Fibroblast of gingiva (primary cell): ENCODE measurements at regions not wholly inside any gene's neighbourhood (a gene's known extent, or its start where the extent isn't known, plus 50 kb on each side); places are given as distances from the start of the nearest gene placed in this dataset.

ENCODE experiments used
- DNase-seq: peaks from one replicate; pipeline ENCODE4 v3.0.0-alpha.2; 2011; ENCODE audit warnings: low read depth

DNA sequence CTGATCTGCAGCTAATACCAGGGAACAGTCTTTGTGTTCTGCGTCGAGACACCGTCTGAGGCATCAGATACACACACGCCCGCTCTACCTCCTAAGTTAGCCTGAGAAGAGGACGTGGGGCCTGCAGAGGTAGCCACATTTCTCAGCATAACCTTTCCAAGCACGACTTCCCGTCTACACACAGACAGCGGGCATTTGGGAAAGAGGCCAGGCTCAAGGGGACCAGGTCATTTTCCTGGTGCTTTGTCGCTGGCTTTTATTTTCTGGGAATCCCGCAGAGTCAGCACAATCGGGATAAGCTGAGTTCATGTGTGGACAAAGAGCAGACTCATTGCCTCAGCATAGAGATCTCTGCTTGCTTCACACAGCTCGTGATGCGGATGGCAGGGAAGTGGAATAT, 72.5 kb upstream of the SMYD2 start:
- DNase-seq, result no peak

- DNase-seq, result no peak
Observed at GRCh38 chr1:214209260-214209808, 71.6 kb upstream of the SMYD2 start.

- no peak for DNase-seq
Observed at GRCh38 chr1:214213136-214213535, 67.8 kb upstream of the SMYD2 start.

DNA sequence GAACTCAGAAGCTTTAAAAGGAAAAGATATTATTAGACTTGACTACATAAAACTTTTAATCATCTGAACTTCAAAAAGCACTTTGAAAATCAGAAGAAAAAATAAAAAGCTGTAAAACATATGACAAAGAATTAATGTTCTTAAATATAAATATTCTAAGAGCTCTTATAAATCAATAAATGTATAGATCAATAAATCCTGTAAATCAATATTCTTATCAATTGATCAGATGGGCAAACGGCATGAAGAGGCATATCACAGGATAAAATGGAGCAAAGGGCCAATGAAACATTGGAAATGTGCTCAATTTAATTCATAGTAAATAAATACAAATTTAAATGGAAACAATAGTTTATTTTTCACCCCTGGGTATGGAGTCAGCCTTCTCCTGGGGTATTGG, 66.1 kb upstream of the SMYD2 start:
- DNase-seq, result no peak

DNA sequence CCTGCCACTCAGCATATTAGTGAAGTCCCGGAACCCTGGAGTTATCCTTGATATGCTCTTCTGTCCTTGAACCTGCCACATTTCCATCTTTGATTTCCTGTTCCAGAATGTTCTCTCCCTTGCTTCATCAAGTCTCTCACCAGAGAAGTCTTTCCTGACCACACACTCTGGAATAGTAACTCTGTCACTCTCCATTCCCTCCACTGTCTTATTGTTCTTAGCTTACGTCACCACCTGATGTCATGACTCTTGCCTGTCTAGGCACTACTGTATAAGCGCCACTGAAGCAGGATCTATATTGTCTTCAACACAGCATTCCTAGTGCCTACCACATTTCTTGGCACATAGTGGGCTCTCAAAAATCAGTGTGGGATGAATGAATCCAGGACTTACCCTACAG, 65.4 kb upstream of the SMYD2 start:
- no peak for DNase-seq

GRCh38 chr1:214216021-214216420, 64.9 kb upstream of the SMYD2 start:
- no peak for DNase-seq

GRCh38 chr1:214216779-214217178, 64.2 kb upstream of the SMYD2 start:
- DNase-seq, result no peak

DNA sequence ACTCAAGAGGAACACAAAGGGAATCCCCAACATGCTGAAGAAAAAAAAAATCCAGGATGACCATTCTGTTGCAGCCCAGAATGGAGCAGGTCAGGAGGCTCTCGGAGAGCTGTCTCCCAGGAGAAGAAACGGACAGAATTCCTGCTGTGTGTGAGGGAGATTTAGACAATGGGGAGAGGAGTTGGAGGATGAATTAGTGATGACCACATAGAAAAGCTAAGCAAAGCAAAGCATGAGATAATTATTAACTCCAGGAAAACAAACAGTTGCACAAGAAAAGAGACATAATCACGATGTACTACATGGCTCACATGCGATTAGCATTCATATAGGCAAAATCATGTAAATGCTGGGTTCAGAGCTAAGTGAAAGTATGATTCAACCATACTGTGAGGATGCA, 61.1 kb upstream of the SMYD2 start:
- no peak for DNase-seq

DNA sequence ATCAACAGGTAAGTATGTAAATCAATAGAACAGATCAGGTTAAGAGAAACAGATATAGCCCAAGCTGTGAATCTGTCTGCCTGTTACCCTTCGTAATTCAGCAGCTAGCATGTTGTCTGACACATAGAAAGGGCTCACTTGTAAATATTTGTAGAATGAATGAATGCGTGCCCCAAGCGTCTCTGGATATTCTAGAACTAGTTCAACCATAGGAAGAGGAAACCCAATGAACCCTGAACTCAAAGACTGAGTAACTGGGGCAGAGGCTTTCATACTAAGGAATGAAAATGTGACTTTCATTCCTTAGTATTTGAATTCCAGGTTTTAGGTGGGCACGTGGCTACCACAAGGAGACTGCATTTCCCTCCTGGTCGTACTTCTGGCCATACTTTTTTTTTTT, 60.1 kb upstream of the SMYD2 start:
- DNase-seq, result no peak

- DNase-seq, result peak; percentile 4
Observed at GRCh38 chr1:214224611-214225354, 56.2 kb upstream of the SMYD2 start.

GRCh38 chr1:214228976-214229375, 52.0 kb upstream of the SMYD2 start:
- DNase-seq, result no peak

DNA sequence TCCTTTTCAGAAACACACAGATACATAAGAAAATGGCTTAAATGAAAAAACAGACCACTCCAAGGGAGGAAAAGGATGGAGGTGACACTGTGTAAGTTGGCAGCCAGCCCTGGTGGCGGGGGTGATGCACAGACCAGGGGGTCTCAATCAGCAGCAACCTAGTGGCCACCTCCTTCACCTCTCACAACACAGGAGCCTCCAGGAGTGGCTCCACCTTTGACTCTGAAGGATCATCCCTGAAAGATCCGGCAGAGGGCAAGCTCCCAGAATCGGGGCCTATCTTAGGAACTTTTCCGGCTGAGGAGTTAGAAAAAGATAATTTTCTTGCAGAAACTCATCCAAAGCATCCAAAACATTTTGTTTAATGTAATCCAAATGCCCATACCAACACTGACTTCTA, 51.2 kb upstream of the SMYD2 start:
- DNase-seq, result no peak
